ENCODE measurements at regions not wholly inside any gene's neighbourhood (a gene's known extent, or its start where the extent isn't known, plus 50 kb on each side); places are given as distances from the start of the nearest gene placed in this dataset.

GRCh38 chr15:39435244-39435643, 145.6 kb upstream of the THBS1 start:
- no peaks in the 10 kb centered on the region for H3K27me3 Mint-ChIP-seq
- intact Hi-C loops (cut with micrococcal nuclease): loop anchor here (5.0 to 10.0 kb wide), 2 partner anchors 37 to 60 kb away; no protein-coding TSS in a partner anchor
- H3K4me3 Mint-ChIP-seq: no peak overlapping the region

GRCh38 chr15:39438260-39438659, 142.6 kb upstream of the THBS1 start:
- Mint-ChIP-seq H3K4me3 (no peak overlapping the region), H3K4me1 (ENCODE audit: low read depth) (peaks cover 36% of the 10 kb centered on the region), H3K36me3 (ENCODE audit: low read depth) (no peaks in the 10 kb centered on the region), H3K27ac (peak overlapping the region; percentile 19), H3K27me3 (no peaks in the 10 kb centered on the region), H3K9me3 (no peaks in the 10 kb centered on the region)
- intact Hi-C loops (cut with micrococcal nuclease): loop anchor here (5.0 to 10.0 kb wide), 2 partner anchors 34 to 63 kb away; no protein-coding TSS in a partner anchor

More at GRCh38 chr15:39435244-39435643, 145.6 kb upstream of the THBS1 start:
- H3K36me3 Mint-ChIP-seq (ENCODE audit: low read depth): no peaks in the 10 kb centered on the region
- H3K27ac Mint-ChIP-seq: no peak overlapping the region
- no peaks in the 10 kb centered on the region for H3K9me3 Mint-ChIP-seq
- peaks cover 53% of the 10 kb centered on the region for H3K4me1 Mint-ChIP-seq (ENCODE audit: low read depth)

- Mint-ChIP-seq H3K4me1 (ENCODE audit: low read depth) (peaks cover 29% of the 10 kb centered on the region), H3K36me3 (ENCODE audit: low read depth) (no peaks in the 10 kb centered on the region), H3K4me3 (no peak overlapping the region), H3K9me3 (no peaks in the 10 kb centered on the region), H3K27me3 (no peaks in the 10 kb centered on the region), H3K27ac (peak overlapping the region; percentile 53)
- intact Hi-C loops (cut with micrococcal nuclease): loop anchor here (5.0 to 10.0 kb wide), 2 partner anchors 33 to 64 kb away; no protein-coding TSS in a partner anchor
Observed at GRCh38 chr15:39438799-39439592, 141.9 kb upstream of the THBS1 start.

DNA sequence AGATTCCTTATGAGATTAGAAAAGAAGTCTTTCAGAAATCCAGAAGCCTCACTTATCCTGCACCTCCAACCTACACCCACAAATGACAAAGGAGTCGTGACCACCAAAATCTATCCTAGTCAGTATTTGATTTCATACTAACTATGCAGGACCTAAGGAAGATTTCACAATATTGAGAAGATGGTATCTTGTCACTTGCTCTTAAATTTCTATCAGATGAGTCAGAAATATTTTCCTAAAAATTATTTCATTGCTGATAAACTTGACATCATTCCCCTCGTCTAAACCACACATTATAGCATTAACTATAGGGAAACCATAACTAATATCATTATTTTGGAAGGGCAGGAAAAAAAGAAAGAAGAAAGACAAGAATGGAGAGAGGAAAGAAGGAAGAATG, 138.0 kb upstream of the THBS1 start:
- Mint-ChIP-seq H3K36me3 (ENCODE audit: low read depth) (no peaks in the 10 kb centered on the region), H3K4me3 (no peak overlapping the region), H3K4me1 (ENCODE audit: low read depth) (peaks cover 19% of the 10 kb centered on the region), H3K9me3 (no peaks in the 10 kb centered on the region), H3K27me3 (no peaks in the 10 kb centered on the region), H3K27ac (no peak overlapping the region)
- intact Hi-C loops (cut with micrococcal nuclease): no loop called here

GRCh38 chr15:39443659-39444219, 137.1 kb upstream of the THBS1 start:
- Mint-ChIP-seq H3K36me3 (ENCODE audit: low read depth) (no peaks in the 10 kb centered on the region), H3K27ac (no peak overlapping the region), H3K27me3 (no peaks in the 10 kb centered on the region), H3K9me3 (no peaks in the 10 kb centered on the region), H3K4me1 (ENCODE audit: low read depth) (peaks cover 14% of the 10 kb centered on the region), H3K4me3 (no peak overlapping the region)
- intact Hi-C loops (cut with micrococcal nuclease): no loop called here

DNA sequence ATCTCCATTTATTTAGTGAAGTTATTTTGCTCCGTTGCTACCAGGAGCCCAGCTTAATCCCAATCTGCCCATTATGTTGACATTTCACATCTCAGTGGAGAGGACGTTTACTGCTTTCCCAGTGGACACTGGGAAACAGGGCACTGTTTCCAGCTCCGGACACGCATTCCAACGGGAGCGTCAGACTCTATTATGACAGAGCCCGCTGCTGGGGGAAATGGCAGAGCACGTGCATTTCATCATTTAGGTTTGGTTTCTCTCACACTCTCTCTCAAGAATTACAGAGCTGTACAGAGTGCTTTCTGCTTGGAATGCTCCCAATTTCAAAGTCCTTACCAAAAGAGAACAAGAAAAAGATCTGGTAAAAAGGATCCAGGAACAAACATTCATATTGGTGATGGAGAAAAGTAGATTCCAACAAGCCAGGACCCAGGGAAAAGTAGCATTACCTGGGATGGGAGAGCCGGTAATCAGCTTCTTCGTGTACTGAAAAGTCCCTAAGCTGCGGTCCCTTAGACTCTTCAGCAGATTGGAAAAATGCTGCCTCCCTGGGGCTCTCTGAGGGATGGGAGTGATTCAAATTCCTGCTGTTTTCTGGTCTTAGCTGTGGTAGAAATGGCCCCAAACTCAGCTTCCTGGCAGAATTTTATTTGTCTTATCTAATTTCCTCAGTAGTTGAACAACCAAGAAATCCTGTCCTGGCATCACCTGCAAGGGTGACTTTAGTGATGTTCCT, 136.0 kb upstream of the THBS1 start:
- no peak overlapping the region for H3K4me3 Mint-ChIP-seq
- intact Hi-C loops (cut with micrococcal nuclease): no loop called here
- no peaks in the 10 kb centered on the region for H3K36me3 Mint-ChIP-seq (ENCODE audit: low read depth)
- H3K4me1 Mint-ChIP-seq (ENCODE audit: low read depth): peaks cover 7% of the 10 kb centered on the region
- H3K27ac Mint-ChIP-seq: no peak overlapping the region
- no peaks in the 10 kb centered on the region for H3K27me3 Mint-ChIP-seq
- no peaks in the 10 kb centered on the region for H3K9me3 Mint-ChIP-seq

- Mint-ChIP-seq H3K9me3 (no peaks in the 10 kb centered on the region), H3K27ac (no peak overlapping the region), H3K27me3 (no peaks in the 10 kb centered on the region)
Observed at GRCh38 chr15:39445931-39446330, 134.9 kb upstream of the THBS1 start.

DNA sequence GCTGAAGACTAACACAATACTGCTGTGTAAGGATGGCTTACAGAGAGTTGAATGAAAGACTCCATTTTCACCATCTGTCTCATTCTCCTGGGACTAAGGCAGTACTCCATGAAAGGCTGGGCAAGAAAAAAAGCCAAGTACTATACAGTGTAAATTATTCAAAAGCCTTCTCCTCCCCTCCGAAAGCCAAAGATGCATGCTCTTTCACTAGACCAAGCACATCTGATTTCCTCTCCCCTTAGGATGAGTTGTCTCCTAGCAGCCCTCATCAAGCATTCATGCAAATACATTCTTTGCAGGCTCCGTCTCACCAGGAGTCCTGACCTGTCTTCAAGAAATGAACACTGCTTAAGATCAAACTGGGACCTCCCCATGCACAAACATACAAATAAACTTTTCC, 133.5 kb upstream of the THBS1 start:
- intact Hi-C loops (cut with micrococcal nuclease): no loop called here
- no peaks in the 10 kb centered on the region for H3K27me3 Mint-ChIP-seq
- peaks cover 7% of the 10 kb centered on the region for H3K4me1 Mint-ChIP-seq (ENCODE audit: low read depth)

More at GRCh38 chr15:39445931-39446330, 134.9 kb upstream of the THBS1 start:
- no peak overlapping the region for H3K4me3 Mint-ChIP-seq
- peaks cover 7% of the 10 kb centered on the region for H3K4me1 Mint-ChIP-seq (ENCODE audit: low read depth)
- H3K36me3 Mint-ChIP-seq (ENCODE audit: low read depth): no peaks in the 10 kb centered on the region
- intact Hi-C loops (cut with micrococcal nuclease): no loop called here

DNA sequence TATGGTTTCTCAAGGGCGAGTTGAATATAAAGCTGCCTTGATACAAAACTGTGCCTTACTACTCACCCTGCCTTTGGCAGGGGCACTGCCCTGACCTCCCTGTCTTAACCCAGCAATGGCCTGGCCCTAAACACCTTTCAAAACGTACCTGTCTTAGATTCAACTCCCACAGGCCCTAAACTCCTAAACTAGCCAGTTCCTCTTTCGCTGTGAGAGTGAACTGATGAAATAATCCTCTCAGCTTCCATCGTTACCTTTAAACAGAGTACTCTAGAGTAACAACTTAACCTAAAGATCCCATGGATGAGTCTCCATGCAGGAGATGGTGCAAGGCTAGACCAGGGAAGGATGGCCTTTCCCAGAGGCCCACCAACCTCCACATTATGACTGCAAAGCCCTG, 133.0 kb upstream of the THBS1 start:
- Mint-ChIP-seq H3K27me3 (no peaks in the 10 kb centered on the region), H3K36me3 (ENCODE audit: low read depth) (no peaks in the 10 kb centered on the region), H3K9me3 (no peaks in the 10 kb centered on the region), H3K27ac (no peak overlapping the region), H3K4me3 (no peak overlapping the region), H3K4me1 (ENCODE audit: low read depth) (peaks cover 7% of the 10 kb centered on the region)
- intact Hi-C loops (cut with micrococcal nuclease): no loop called here

More for the DNA sequence above, 133.5 kb upstream of the THBS1 start:
- Mint-ChIP-seq H3K36me3 (ENCODE audit: low read depth) (no peaks in the 10 kb centered on the region), H3K9me3 (no peaks in the 10 kb centered on the region), H3K27ac (no peak overlapping the region), H3K4me3 (no peak overlapping the region)

DNA sequence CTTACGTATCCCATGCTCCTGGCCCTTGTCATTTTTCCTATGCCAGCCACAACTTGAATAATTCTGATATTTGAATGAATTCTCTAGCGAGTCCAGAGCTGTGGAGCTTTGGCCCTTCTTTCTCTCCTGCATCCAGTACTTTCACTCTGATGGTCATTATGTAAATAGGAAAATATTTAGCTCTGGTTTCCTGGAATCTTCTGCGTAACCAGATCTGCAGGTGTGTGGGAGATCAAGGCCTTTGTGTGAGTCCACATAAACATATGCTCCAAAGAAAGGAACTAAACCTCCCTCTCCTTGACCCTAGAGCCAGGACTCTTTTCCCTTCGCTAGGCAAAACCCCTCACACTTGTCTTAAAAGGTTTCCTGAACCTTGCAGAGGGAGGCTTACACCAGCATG, 132.5 kb upstream of the THBS1 start:
- H3K36me3 Mint-ChIP-seq (ENCODE audit: low read depth): no peaks in the 10 kb centered on the region
- no peaks in the 10 kb centered on the region for H3K9me3 Mint-ChIP-seq
- H3K27me3 Mint-ChIP-seq: no peaks in the 10 kb centered on the region

DNA sequence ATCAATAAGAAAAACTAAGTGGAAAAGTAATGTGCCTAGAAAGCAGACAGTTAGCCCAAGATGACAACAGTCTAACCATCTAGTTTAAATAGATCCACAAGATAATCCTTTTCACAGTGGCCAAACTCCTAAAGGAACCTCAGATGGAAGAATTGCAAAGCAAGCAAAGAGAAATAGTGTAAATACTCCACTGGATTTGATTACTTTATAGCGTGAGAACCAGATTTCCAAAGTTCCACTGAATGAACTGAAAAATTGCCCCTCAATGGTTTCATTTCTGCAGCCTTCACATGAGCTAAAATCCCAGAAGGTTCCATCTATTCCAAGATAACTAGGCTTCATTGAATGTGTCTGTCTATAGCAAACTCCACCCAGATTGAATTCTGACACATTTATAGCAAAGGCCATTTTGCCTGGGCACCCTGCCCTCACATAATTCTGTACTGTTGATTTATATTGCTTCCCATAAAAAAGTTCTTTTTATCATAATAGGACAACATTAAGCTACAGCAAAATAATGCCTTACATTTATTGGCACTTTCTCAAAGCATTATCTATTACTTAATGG, 129.7 kb upstream of the THBS1 start:
- no peaks in the 10 kb centered on the region for H3K36me3 Mint-ChIP-seq (ENCODE audit: low read depth)
- H3K9me3 Mint-ChIP-seq: no peaks in the 10 kb centered on the region
- no peaks in the 10 kb centered on the region for H3K27me3 Mint-ChIP-seq
- peak overlapping the region; percentile 6 for H3K27ac Mint-ChIP-seq
- intact Hi-C loops (cut with micrococcal nuclease): no loop called here
- no peak overlapping the region for H3K4me3 Mint-ChIP-seq
- peaks cover 34% of the 10 kb centered on the region for H3K4me1 Mint-ChIP-seq (ENCODE audit: low read depth)

More for the DNA sequence above, 132.5 kb upstream of the THBS1 start:
- intact Hi-C loops (cut with micrococcal nuclease): no loop called here
- H3K27ac Mint-ChIP-seq: no peak overlapping the region
- H3K4me1 Mint-ChIP-seq (ENCODE audit: low read depth): peaks cover 12% of the 10 kb centered on the region
- H3K4me3 Mint-ChIP-seq: no peak overlapping the region

DNA sequence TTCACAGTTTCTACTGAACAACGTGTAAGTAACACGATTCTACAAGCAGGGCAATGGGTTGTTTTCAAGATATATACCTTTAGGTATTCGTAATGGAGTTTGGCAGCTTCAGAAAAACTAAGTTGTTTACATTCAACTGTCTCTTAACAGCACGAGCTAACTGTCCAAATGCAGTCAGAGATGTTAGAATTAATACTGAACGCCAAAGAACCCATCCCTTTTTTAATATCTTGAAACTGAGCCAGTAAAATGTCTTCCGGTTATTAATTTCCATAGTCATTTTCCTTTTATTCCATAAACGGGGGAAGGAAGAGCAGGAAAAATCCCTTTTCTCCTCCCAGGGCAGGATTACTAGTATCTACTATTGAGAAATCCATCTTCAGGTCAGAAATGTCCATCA, 129.0 kb upstream of the THBS1 start:
- Mint-ChIP-seq H3K27ac (no peak overlapping the region), H3K4me3 (no peak overlapping the region), H3K9me3 (no peaks in the 10 kb centered on the region), H3K4me1 (ENCODE audit: low read depth) (peaks cover 34% of the 10 kb centered on the region), H3K36me3 (ENCODE audit: low read depth) (no peaks in the 10 kb centered on the region), H3K27me3 (no peaks in the 10 kb centered on the region)
- intact Hi-C loops (cut with micrococcal nuclease): no loop called here

DNA sequence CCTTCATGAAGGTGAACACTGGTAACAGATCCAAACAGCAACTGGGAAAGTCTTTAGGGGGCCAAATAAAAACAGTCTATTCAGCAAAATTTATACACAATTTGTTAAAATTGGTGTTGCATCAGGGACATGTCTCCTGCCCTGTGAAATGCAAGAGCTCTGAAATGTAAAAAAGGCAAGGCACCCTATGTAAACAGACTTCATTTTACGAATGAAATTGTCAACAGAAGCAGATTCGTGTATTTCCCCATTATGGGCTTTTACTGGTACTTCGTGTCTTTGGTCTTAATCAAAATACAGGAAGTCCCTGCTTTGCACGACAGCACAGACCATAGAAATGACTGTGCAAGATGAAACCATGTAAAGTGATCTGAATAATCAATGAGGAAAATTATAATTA, 127.3 kb upstream of the THBS1 start:
- Mint-ChIP-seq H3K36me3 (ENCODE audit: low read depth) (no peaks in the 10 kb centered on the region), H3K4me3 (no peak overlapping the region), H3K27me3 (no peaks in the 10 kb centered on the region), H3K4me1 (ENCODE audit: low read depth) (peaks cover 28% of the 10 kb centered on the region), H3K27ac (peak overlapping the region; percentile 56), H3K9me3 (no peaks in the 10 kb centered on the region)
- intact Hi-C loops (cut with micrococcal nuclease): no loop called here

All from dendritic cell treated with granulocyte-macrophage colony-stimulating factor and Interleukin-4, amounts not matched to agents 40 ng/mL and 50 ng/mL, for 4 days (primary cell).